Stomach (tissue), 8 donors: ENCODE measurements at regions not wholly inside any gene's neighbourhood (a gene's known extent, or its start where the extent isn't known, plus 50 kb on each side); places are given as distances from the start of the nearest gene placed in this dataset.

Experiments used
- DNase-seq, 2 donors: peaks; one replicate each; pipeline versions ENCODE4 v3.0.0 to v3.0.0-alpha.2; 2013 to 2019
- H3K27ac ChIP-seq, 5 donors: fragments of 200-600 bp in 4 of 5; sonication (generic) in 4 of 5; one replicate each; pipeline ENCODE4 v1.5.1; 2013 to 2019; ENCODE audit warnings: mild to moderate bottlenecking in 1 of 5, moderate library complexity in 1 of 5
- H3K27me3 ChIP-seq, 3 donors: fragments of 200-600 bp; sonication (generic); one replicate each; pipeline ENCODE4 v1.5.1; 2017 to 2019; ENCODE audit warnings: mixed run types in 1 of 3
- H3K36me3 ChIP-seq, 4 donors: fragments of 200-600 bp; sonication (generic); 1 replicate in 3 of 4; 2 replicates in 1 of 4; pipeline ENCODE4 v1.5.1; 2016 to 2019
- H3K4me1 ChIP-seq, 4 donors: fragments of 200-600 bp; sonication (generic); one replicate each; pipeline ENCODE4 v1.5.1; 2016 to 2019
- H3K4me3 ChIP-seq, 4 donors: fragments of 200-600 bp; sonication (generic) in 3 of 4; one replicate each; pipeline ENCODE4 v1.5.1; 2016 to 2019; ENCODE audit warnings: mild to moderate bottlenecking in 1 of 4
- H3K9me3 ChIP-seq, 4 donors: fragments of 200-600 bp; sonication (generic); one replicate each; pipeline ENCODE4 v1.5.1; 2016 to 2019
- CTCF ChIP-seq, 7 experiments: fragments of 450-650 bp in 4 of 7; fragments of 200-600 bp in 3 of 7; sonication (generic) in 3 of 7; IDR thresholded peaks; one replicate each; pipeline ENCODE4 v1.5.1; 2016 to 2019; ENCODE audit warnings: antibody characterized with exemption in 7 of 7, control low read depth in 2 of 7, mild to moderate bottlenecking in 1 of 7
- EP300 ChIP-seq: sonication (generic); formaldehyde crosslinking; IDR thresholded peaks from one replicate; pipeline ENCODE4 v1.6.1; 2017; ENCODE audit warnings: antibody characterized with exemption
- POLR2A ChIP-seq, 4 donors: fragments of 450-650 bp; IDR thresholded peaks; one replicate each; pipeline ENCODE4 v1.6.1; 2016; ENCODE audit warnings: antibody characterized with exemption in 4 of 4, control low read depth in 2 of 4, mild to moderate bottlenecking in 1 of 4, moderate library complexity in 1 of 4
- POLR2AphosphoS5 ChIP-seq, 3 donors: sonication (generic); formaldehyde crosslinking; IDR thresholded peaks; one replicate each; pipeline ENCODE4 v1.6.1; 2016; ENCODE audit warnings: antibody characterized with exemption in 3 of 3
- WGBS, 5 donors: extraction: QIAGEN DNeasy Blood & Tissue Kit in 3 of 5; methylation state at CpG; one replicate each; pipeline versions ENCODE4 v1.1.5 to v1.1.7; 2013 to 2018; 5-methylcytosine and 5-hydroxymethylcytosine counted together
- intact Hi-C: fragments of 100-400 bp; cut with DNase I; formaldehyde crosslinking; loops from one replicate; pipeline ENCODE4 v1.15.1; 2023; ENCODE audit warnings: low total_unique reads
- donor health status: healthy with polysubstance abuse.
- donor health status: Bipolar disorder and iron deficiency.
- donor health status: healthy.

- peaks cover 0 to 13% (median 0%) of the 10 kb centered on the region in 3 donors for H3K27me3 ChIP-seq
- H3K4me3 ChIP-seq: no peak overlapping the region
- WGBS, 5 donors: 29 to 44% (median 40%) methylated on average over 3 of the region's 3 CpGs
- intact Hi-C loops: no loop called here
- DNase-seq: no peak
- TF ChIP-seq CTCF (IDR thresholded peaks at IDR 0.05) (no peak), POLR2A (IDR thresholded peaks at IDR 0.05) (no peak), EP300 (no peak), POLR2AphosphoS5 (IDR thresholded peaks at IDR 0.05) (no peak)
- no peaks in the 10 kb centered on the region for H3K9me3 ChIP-seq
- no peaks in the 10 kb centered on the region for H3K36me3 ChIP-seq
- H3K4me1 ChIP-seq: no peaks in the 10 kb centered on the region
- no peak overlapping the region for H3K27ac ChIP-seq
Observed at GRCh38 chr10:117755659-117756014, 213.1 kb downstream of the EMX2 start.

- WGBS, 5 donors: 57 to 61% (median 58%) methylated on average over 8 to 9 of the region's 9 CpGs
- H3K27ac ChIP-seq: no peak overlapping the region
- TF ChIP-seq POLR2A (IDR thresholded peaks at IDR 0.05) (no peak), POLR2AphosphoS5 (IDR thresholded peaks at IDR 0.05) (no peak), EP300 (no peak), CTCF (IDR thresholded peaks at IDR 0.05) (no peak)
- peaks cover 0 to 18% (median 0%) of the 10 kb centered on the region in 3 donors for H3K27me3 ChIP-seq
- no peak for DNase-seq
- no peaks in the 10 kb centered on the region for H3K4me1 ChIP-seq
- H3K36me3 ChIP-seq: no peaks in the 10 kb centered on the region
- H3K9me3 ChIP-seq: no peaks in the 10 kb centered on the region
- intact Hi-C loops: no loop called here
- no peak overlapping the region for H3K4me3 ChIP-seq
Observed at GRCh38 chr10:117757086-117757720, 214.7 kb downstream of the EMX2 start.

- intact Hi-C loops: no loop called here
- no peak for DNase-seq
- H3K4me1 ChIP-seq: no peaks in the 10 kb centered on the region
- TF ChIP-seq CTCF (IDR thresholded peaks at IDR 0.05) (no peak), POLR2AphosphoS5 (IDR thresholded peaks at IDR 0.05) (no peak), EP300 (no peak), POLR2A (IDR thresholded peaks at IDR 0.05) (no peak)
- H3K36me3 ChIP-seq: no peaks in the 10 kb centered on the region
- H3K27ac ChIP-seq: no peak overlapping the region
- peaks cover 0 to 18% (median 0%) of the 10 kb centered on the region in 3 donors for H3K27me3 ChIP-seq
- no peaks in the 10 kb centered on the region for H3K9me3 ChIP-seq
- 87 to 91% (median 89%) methylated on average over 11 of the region's 11 CpGs for WGBS, 5 donors
- H3K4me3 ChIP-seq: no peak overlapping the region
Observed at GRCh38 chr10:117759266-117759665, 216.7 kb downstream of the EMX2 start.

GRCh38 chr10:117761695-117762094 is 219.1 kb downstream of the EMX2 start:
- H3K36me3 ChIP-seq: no peaks in the 10 kb centered on the region
- 68 to 81% (median 74%) methylated on average over 6 of the region's 6 CpGs for WGBS, 5 donors
- no peaks in the 10 kb centered on the region for H3K9me3 ChIP-seq
- H3K27ac ChIP-seq: no peak overlapping the region
- H3K27me3 ChIP-seq: peaks cover 0 to 18% (median 0%) of the 10 kb centered on the region in 3 donors
- DNase-seq: no peak
- H3K4me3 ChIP-seq: no peak overlapping the region
- intact Hi-C loops: no loop called here
- TF ChIP-seq CTCF (IDR thresholded peaks at IDR 0.05): no peak
- TF ChIP-seq POLR2AphosphoS5 (IDR thresholded peaks at IDR 0.05): no peak
- no peak for TF ChIP-seq EP300
- TF ChIP-seq POLR2A (IDR thresholded peaks at IDR 0.05): no peak
- no peaks in the 10 kb centered on the region for H3K4me1 ChIP-seq
